ENCODE measurements at regions not wholly inside any gene's neighbourhood (a gene's known extent, or its start where the extent isn't known, plus 50 kb on each side); places are given as distances from the start of the nearest gene placed in this dataset.

- Histone ChIP-seq H3K4me3 (ENCODE audit: low read length in 2 of 2) (no peak overlapping the region), H3K4me1 (ENCODE audit: control insufficient read depth in 1 of 2, insufficient read depth in 2 of 2, low read length in 2 of 2) (no peaks in the 10 kb centered on the region), H3K36me3 (ENCODE audit: control insufficient read depth in 1 of 2, insufficient read depth in 2 of 2, low read length in 1 of 2) (no peaks in the 10 kb centered on the region), H3K27me3 (ENCODE audit: control insufficient read depth in 1 of 2, insufficient read depth in 2 of 2, low read length in 1 of 2) (no peaks in the 10 kb centered on the region), H3K9me3 (ENCODE audit: control insufficient read depth, low read length) (no peaks in the 10 kb centered on the region), H3K27ac (ENCODE audit: low read depth in 1 of 2, low read length in 2 of 2) (no peak overlapping the region)
- ATAC-seq (ENCODE audit: low FRiP score): no peak
- intact Hi-C loops (cut with DNase I): no loop called here
- DNase-seq: no peak
- 88 to 91% methylated on average over 13 of the region's 13 CpGs for WGBS, 2 donors
Observed at GRCh38 chr13:105272660-105273631, 1262.5 kb downstream of the EFNB2 start.

DNA sequence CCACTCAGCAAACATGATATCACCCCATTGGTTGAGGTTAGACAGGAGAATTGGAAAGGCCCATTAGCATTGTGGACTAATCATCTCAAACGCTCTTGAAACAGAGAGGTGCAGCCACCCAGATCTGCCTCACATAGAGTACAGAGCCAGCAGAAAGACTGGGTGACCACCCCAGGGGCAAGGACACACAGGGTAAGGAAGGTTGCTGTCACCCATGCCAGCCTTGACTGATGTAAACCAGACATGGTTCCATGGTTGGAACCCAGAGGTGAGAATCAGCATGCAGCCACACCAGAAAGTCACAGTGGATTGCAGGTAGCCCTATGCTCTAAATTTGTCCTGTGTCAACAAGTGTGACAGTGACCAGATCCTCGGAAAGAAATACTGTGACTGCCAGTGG, 1268.8 kb downstream of the EFNB2 start:
- H3K9me3 ChIP-seq (ENCODE audit: control insufficient read depth, low read length): no peaks in the 10 kb centered on the region

GRCh38 chr13:105262579-105262978, 1272.9 kb downstream of the EFNB2 start:
- no peak for DNase-seq
- Histone ChIP-seq H3K27ac (ENCODE audit: low read depth in 1 of 2, low read length in 2 of 2) (no peak overlapping the region), H3K4me1 (ENCODE audit: control insufficient read depth in 1 of 2, insufficient read depth in 2 of 2, low read length in 2 of 2) (no peaks in the 10 kb centered on the region), H3K36me3 (ENCODE audit: control insufficient read depth in 1 of 2, insufficient read depth in 2 of 2, low read length in 1 of 2) (no peaks in the 10 kb centered on the region), H3K9me3 (ENCODE audit: control insufficient read depth, low read length) (no peaks in the 10 kb centered on the region), H3K27me3 (ENCODE audit: control insufficient read depth in 1 of 2, insufficient read depth in 2 of 2, low read length in 1 of 2) (no peaks in the 10 kb centered on the region), H3K4me3 (ENCODE audit: low read length in 2 of 2) (no peak overlapping the region)
- 90 to 94% methylated on average over 2 of the region's 2 CpGs for WGBS, 2 donors
- no peak for ATAC-seq (ENCODE audit: low FRiP score)
- intact Hi-C loops (cut with DNase I): no loop called here

More for the DNA sequence above, 1268.8 kb downstream of the EFNB2 start:
- Histone ChIP-seq H3K4me1 (ENCODE audit: control insufficient read depth in 1 of 2, insufficient read depth in 2 of 2, low read length in 2 of 2) (no peaks in the 10 kb centered on the region), H3K4me3 (ENCODE audit: low read length in 2 of 2) (no peak overlapping the region), H3K27me3 (ENCODE audit: control insufficient read depth in 1 of 2, insufficient read depth in 2 of 2, low read length in 1 of 2) (no peaks in the 10 kb centered on the region), H3K27ac (ENCODE audit: low read depth in 1 of 2, low read length in 2 of 2) (no peak overlapping the region), H3K36me3 (ENCODE audit: control insufficient read depth in 1 of 2, insufficient read depth in 2 of 2, low read length in 1 of 2) (no peaks in the 10 kb centered on the region)
- no peak for DNase-seq
- WGBS, 2 donors: 46 to 47% methylated on average over 2 of the region's 2 CpGs
- intact Hi-C loops (cut with DNase I): no loop called here
- ATAC-seq (ENCODE audit: low FRiP score): no peak

DNA sequence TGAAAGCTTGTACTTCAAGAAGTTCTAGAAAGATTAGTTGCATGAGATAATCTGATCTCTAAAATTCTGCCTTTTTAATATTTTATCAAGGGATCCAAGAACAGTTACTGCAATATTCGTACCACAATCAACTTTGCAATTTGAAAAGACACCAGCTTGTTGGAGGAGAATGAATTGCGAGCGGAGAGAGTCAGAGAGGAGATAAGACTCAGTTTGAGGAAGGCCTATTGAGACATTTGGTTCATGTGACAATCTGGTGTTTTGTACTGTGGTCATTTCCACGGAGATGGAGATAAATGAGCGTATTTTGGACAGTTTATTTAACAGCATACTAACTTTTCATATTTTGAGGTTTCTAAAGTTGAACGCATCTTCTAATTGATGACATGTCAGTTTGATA, 1276.0 kb downstream of the EFNB2 start:
- H3K4me1 ChIP-seq (ENCODE audit: control insufficient read depth in 1 of 2, insufficient read depth in 2 of 2, low read length in 2 of 2): no peaks in the 10 kb centered on the region
- no peak overlapping the region for H3K27ac ChIP-seq (ENCODE audit: low read depth in 1 of 2, low read length in 2 of 2)
- intact Hi-C loops (cut with DNase I): no loop called here
- no peaks in the 10 kb centered on the region for H3K36me3 ChIP-seq (ENCODE audit: control insufficient read depth in 1 of 2, insufficient read depth in 2 of 2, low read length in 1 of 2)
- ATAC-seq (ENCODE audit: low FRiP score) (no peak), DNase-seq (no peak)
- no peaks in the 10 kb centered on the region for H3K27me3 ChIP-seq (ENCODE audit: control insufficient read depth in 1 of 2, insufficient read depth in 2 of 2, low read length in 1 of 2)
- H3K9me3 ChIP-seq (ENCODE audit: control insufficient read depth, low read length): no peaks in the 10 kb centered on the region
- no peak overlapping the region for H3K4me3 ChIP-seq (ENCODE audit: low read length in 2 of 2)
- 79 to 83% methylated on average over 6 of the region's 6 CpGs for WGBS, 2 donors

DNA sequence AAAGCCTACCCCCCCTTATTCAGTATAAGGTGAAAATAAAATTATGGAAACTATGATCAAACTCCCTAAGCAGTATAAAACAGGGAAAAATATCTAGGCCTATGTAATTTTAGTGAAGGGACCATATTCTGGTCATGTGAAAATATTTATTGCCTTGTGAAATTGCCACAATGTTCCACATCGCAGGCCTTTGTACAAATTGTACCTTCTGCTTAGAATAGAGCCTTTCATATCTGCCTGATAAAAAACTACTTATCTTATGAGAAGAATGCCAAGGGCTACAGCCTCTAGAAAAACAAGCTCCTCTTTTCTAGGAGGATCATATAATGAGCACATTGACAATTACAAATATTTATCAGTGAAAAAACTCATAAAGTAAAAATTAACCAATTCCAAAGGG, 1280.0 kb downstream of the EFNB2 start:
- no peak for ATAC-seq (ENCODE audit: low FRiP score)
- 22 to 29% methylated on average over 1 of the region's 1 CpG for WGBS, 2 donors
- no peak for DNase-seq

DNA sequence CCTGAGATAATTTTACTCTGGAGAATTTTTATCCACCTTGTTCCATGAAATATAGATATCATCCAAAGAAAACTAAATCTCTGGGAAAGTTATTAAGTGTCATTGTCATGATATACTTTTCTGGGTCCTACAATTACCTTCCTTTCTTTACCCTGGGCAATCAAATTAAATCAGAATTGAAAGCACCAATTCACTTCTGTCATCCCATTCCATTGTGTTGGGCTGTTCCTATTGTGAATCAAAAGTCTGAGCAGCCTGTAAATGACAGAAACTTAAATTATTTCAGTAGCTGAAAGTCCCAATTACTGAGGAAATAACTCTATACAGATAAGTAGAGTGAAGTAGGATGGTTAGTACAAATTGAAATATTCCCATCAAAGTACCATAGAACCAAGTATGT, 1284.2 kb downstream of the EFNB2 start:
- H3K9me3 ChIP-seq (ENCODE audit: control insufficient read depth, low read length): no peaks in the 10 kb centered on the region
- no peak overlapping the region for H3K4me3 ChIP-seq (ENCODE audit: low read length in 2 of 2)
- no peaks in the 10 kb centered on the region for H3K4me1 ChIP-seq (ENCODE audit: control insufficient read depth in 1 of 2, insufficient read depth in 2 of 2, low read length in 2 of 2)
- no peak overlapping the region for H3K27ac ChIP-seq (ENCODE audit: low read depth in 1 of 2, low read length in 2 of 2)
- ATAC-seq (ENCODE audit: low FRiP score): no peak
- DNase-seq: no peak
- no peaks in the 10 kb centered on the region for H3K27me3 ChIP-seq (ENCODE audit: control insufficient read depth in 1 of 2, insufficient read depth in 2 of 2, low read length in 1 of 2)
- intact Hi-C loops (cut with DNase I): no loop called here
- H3K36me3 ChIP-seq (ENCODE audit: control insufficient read depth in 1 of 2, insufficient read depth in 2 of 2, low read length in 1 of 2): no peaks in the 10 kb centered on the region

More for the DNA sequence above, 1280.0 kb downstream of the EFNB2 start:
- intact Hi-C loops (cut with DNase I): no loop called here
- H3K36me3 ChIP-seq (ENCODE audit: control insufficient read depth in 1 of 2, insufficient read depth in 2 of 2, low read length in 1 of 2): no peaks in the 10 kb centered on the region
- H3K4me1 ChIP-seq (ENCODE audit: control insufficient read depth in 1 of 2, insufficient read depth in 2 of 2, low read length in 2 of 2): no peaks in the 10 kb centered on the region
- no peaks in the 10 kb centered on the region for H3K27me3 ChIP-seq (ENCODE audit: control insufficient read depth in 1 of 2, insufficient read depth in 2 of 2, low read length in 1 of 2)
- H3K4me3 ChIP-seq (ENCODE audit: low read length in 2 of 2): no peak overlapping the region
- no peaks in the 10 kb centered on the region for H3K9me3 ChIP-seq (ENCODE audit: control insufficient read depth, low read length)
- no peak overlapping the region for H3K27ac ChIP-seq (ENCODE audit: low read depth in 1 of 2, low read length in 2 of 2)

GRCh38 chr13:105247830-105248229, 1287.6 kb downstream of the EFNB2 start:
- intact Hi-C loops (cut with DNase I): no loop called here
- H3K9me3 ChIP-seq (ENCODE audit: control insufficient read depth, low read length): no peaks in the 10 kb centered on the region
- ATAC-seq (ENCODE audit: low FRiP score) (no peak), DNase-seq (no peak)
- no peak overlapping the region for H3K27ac ChIP-seq (ENCODE audit: low read depth in 1 of 2, low read length in 2 of 2)
- H3K27me3 ChIP-seq (ENCODE audit: control insufficient read depth in 1 of 2, insufficient read depth in 2 of 2, low read length in 1 of 2): no peaks in the 10 kb centered on the region
- WGBS, 2 donors: 89 to 90% methylated on average over 5 of the region's 5 CpGs
- no peaks in the 10 kb centered on the region for H3K4me1 ChIP-seq (ENCODE audit: control insufficient read depth in 1 of 2, insufficient read depth in 2 of 2, low read length in 2 of 2)
- H3K36me3 ChIP-seq (ENCODE audit: control insufficient read depth in 1 of 2, insufficient read depth in 2 of 2, low read length in 1 of 2): no peaks in the 10 kb centered on the region
- no peak overlapping the region for H3K4me3 ChIP-seq (ENCODE audit: low read length in 2 of 2)

- H3K4me3 ChIP-seq (ENCODE audit: low read length in 2 of 2): no peak overlapping the region
- no peaks in the 10 kb centered on the region for H3K27me3 ChIP-seq (ENCODE audit: control insufficient read depth in 1 of 2, insufficient read depth in 2 of 2, low read length in 1 of 2)
- no peaks in the 10 kb centered on the region for H3K4me1 ChIP-seq (ENCODE audit: control insufficient read depth in 1 of 2, insufficient read depth in 2 of 2, low read length in 2 of 2)
- H3K36me3 ChIP-seq (ENCODE audit: control insufficient read depth in 1 of 2, insufficient read depth in 2 of 2, low read length in 1 of 2): no peaks in the 10 kb centered on the region
- WGBS, 2 donors: 87 to 88% methylated on average over 3 of the region's 3 CpGs
- ATAC-seq (ENCODE audit: low FRiP score): no peak
- no peak for DNase-seq
- H3K9me3 ChIP-seq (ENCODE audit: control insufficient read depth, low read length): no peaks in the 10 kb centered on the region
- H3K27ac ChIP-seq (ENCODE audit: low read depth in 1 of 2, low read length in 2 of 2): no peak overlapping the region
- intact Hi-C loops (cut with DNase I): no loop called here
Observed at GRCh38 chr13:105240371-105240770, 1295.1 kb downstream of the EFNB2 start.

DNA sequence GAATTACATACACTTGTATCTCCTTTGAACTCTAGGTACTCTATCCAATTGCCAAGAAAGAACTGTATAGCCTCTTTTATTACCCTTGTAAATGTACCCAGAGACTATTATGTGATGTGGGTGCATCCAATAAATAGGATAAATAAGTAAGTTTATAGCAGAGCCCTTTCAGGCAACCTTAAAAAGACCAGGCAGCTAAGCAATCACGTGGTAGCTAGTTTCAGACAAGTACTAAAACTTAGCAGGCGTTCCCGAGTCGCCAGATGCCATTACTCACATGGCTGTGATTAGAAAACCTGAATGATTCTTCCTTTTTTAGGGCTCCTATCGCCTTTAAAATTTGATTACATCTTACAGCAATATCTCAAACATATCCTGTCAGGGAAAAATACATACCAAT, 1303.0 kb downstream of the EFNB2 start:
- intact Hi-C loops (cut with DNase I): no loop called here
- H3K4me3 ChIP-seq (ENCODE audit: low read length in 2 of 2): no peak overlapping the region
- DNase-seq: no peak
- no peaks in the 10 kb centered on the region for H3K36me3 ChIP-seq (ENCODE audit: control insufficient read depth in 1 of 2, insufficient read depth in 2 of 2, low read length in 1 of 2)
- WGBS, 2 donors: 21 to 35% methylated on average over 5 of the region's 5 CpGs
- H3K9me3 ChIP-seq (ENCODE audit: control insufficient read depth, low read length): no peaks in the 10 kb centered on the region
- H3K27me3 ChIP-seq (ENCODE audit: control insufficient read depth in 1 of 2, insufficient read depth in 2 of 2, low read length in 1 of 2): no peaks in the 10 kb centered on the region
- no peak for ATAC-seq (ENCODE audit: low FRiP score)
- no peak overlapping the region for H3K27ac ChIP-seq (ENCODE audit: low read depth in 1 of 2, low read length in 2 of 2)
- no peaks in the 10 kb centered on the region for H3K4me1 ChIP-seq (ENCODE audit: control insufficient read depth in 1 of 2, insufficient read depth in 2 of 2, low read length in 2 of 2)

Measured in aorta (tissue), 5 donors.